GM12892 (cell line): ENCODE measurements at regions not wholly inside any gene's neighbourhood (a gene's known extent, or its start where the extent isn't known, plus 50 kb on each side); places are given as distances from the start of the nearest gene placed in this dataset.

Source experiments
- POLR2A ChIP-seq: IDR thresholded peaks from 2 replicates; pipeline ENCODE4 v1.6.1; 2011; ENCODE audit warnings: low read depth, low read length, control low read depth
- POLR2AphosphoS5 ChIP-seq: IDR thresholded peaks from 2 replicates; pipeline ENCODE4 v1.6.1; 2011; ENCODE audit warnings: low read depth, low read length, control low read depth
- TAF1 ChIP-seq: IDR thresholded peaks from 2 replicates; pipeline ENCODE4 v1.6.1; 2011; ENCODE audit warnings: low read depth, mild to moderate bottlenecking, control low read depth, low read length, borderline replicate concordance

GRCh38 chr22:49689858-49690257 is 137.8 kb downstream of the BRD1 start:
- no peak for TF ChIP-seq TAF1
- no peak for TF ChIP-seq POLR2AphosphoS5
- TF ChIP-seq POLR2A = no peak
